Trophoblast cell (in vitro differentiated cells and primary cell): ENCODE measurements at regions not wholly inside any gene's neighbourhood (a gene's known extent, or its start where the extent isn't known, plus 50 kb on each side); places are given as distances from the start of the nearest gene placed in this dataset.

Experiments
- DNase-seq, 2 donors: peaks; one replicate each; pipeline ENCODE4 v3.0.0-alpha.2; 2016
- H2AFZ ChIP-seq: 2 replicates; pipeline ENCODE4 v1.6.1; 2013; ENCODE audit warnings: low read length, moderate library complexity, mild to moderate bottlenecking; ENCODE audit not compliant: insufficient read depth, poor library complexity
- H2AK5ac ChIP-seq: 2 replicates; pipeline ENCODE4 v1.6.1; 2013; ENCODE audit warnings: mild to moderate bottlenecking, low read length
- H2BK120ac ChIP-seq: 2 replicates; pipeline ENCODE4 v1.6.1; 2013; ENCODE audit warnings: low read length, mild to moderate bottlenecking, moderate library complexity; ENCODE audit not compliant: insufficient read depth, poor library complexity
- H2BK12ac ChIP-seq: 2 replicates; pipeline ENCODE4 v1.6.1; 2013; ENCODE audit warnings: mild to moderate bottlenecking, low read length, moderate library complexity
- H2BK5ac ChIP-seq: 2 replicates; pipeline ENCODE4 v1.6.1; 2013; ENCODE audit warnings: low read length, low read depth, moderate library complexity, mild to moderate bottlenecking; ENCODE audit not compliant: poor library complexity
- H3K14ac ChIP-seq: 2 replicates; pipeline ENCODE4 v1.6.1; 2013; ENCODE audit warnings: mild to moderate bottlenecking, low read length
- H3K18ac ChIP-seq: 2 replicates; pipeline ENCODE4 v1.6.1; 2013; ENCODE audit warnings: mild to moderate bottlenecking, low read length
- H3K23ac ChIP-seq: 2 replicates; pipeline ENCODE4 v1.6.1; 2013; ENCODE audit warnings: low read length
- H3K27ac ChIP-seq: 2 replicates; pipeline ENCODE4 v1.5.1; 2013; ENCODE audit warnings: low read depth, mild to moderate bottlenecking, inconsistent platforms, low read length, moderate library complexity
- H3K27me3 ChIP-seq: 2 replicates; pipeline ENCODE4 v1.6.1; 2013; ENCODE audit warnings: inconsistent platforms, mild to moderate bottlenecking, low read length, moderate library complexity; ENCODE audit not compliant: insufficient read depth
- H3K36me3 ChIP-seq, 2 experiments: 1 replicate in 1 of 2; 2 replicates in 1 of 2; pipeline ENCODE4 v1.6.1; 2013; ENCODE audit warnings: low read length in 2 of 2, mild to moderate bottlenecking in 2 of 2, moderate library complexity in 1 of 2; ENCODE audit not compliant: insufficient read depth in 2 of 2, control insufficient read depth in 1 of 2
- H3K4ac ChIP-seq: 2 replicates; pipeline ENCODE4 v1.6.1; 2013; ENCODE audit warnings: low read depth, mild to moderate bottlenecking, low read length, moderate library complexity
- H3K4me1 ChIP-seq, 2 experiments: 1 replicate in 1 of 2; 2 replicates in 1 of 2; pipeline ENCODE4 v1.6.1; 2013; ENCODE audit warnings: low read length in 2 of 2, mild to moderate bottlenecking in 2 of 2, moderate library complexity in 1 of 2; ENCODE audit not compliant: insufficient read depth in 2 of 2, control insufficient read depth in 1 of 2
- H3K4me2 ChIP-seq: 2 replicates; pipeline ENCODE4 v1.6.1; 2013; ENCODE audit warnings: inconsistent platforms, mild to moderate bottlenecking, low read length, moderate library complexity
- H3K4me3 ChIP-seq: 2 replicates; pipeline ENCODE4 v1.5.1; 2013; ENCODE audit warnings: mild to moderate bottlenecking, low read depth, low read length, inconsistent platforms
- H3K79me1 ChIP-seq: one replicate; pipeline ENCODE4 v1.6.1; 2013; ENCODE audit warnings: low read length
- H3K79me2 ChIP-seq: 2 replicates; pipeline ENCODE4 v1.6.1; 2013; ENCODE audit warnings: low read length, mild to moderate bottlenecking; ENCODE audit not compliant: control insufficient read depth, insufficient read depth, poor library complexity
- H3K9ac ChIP-seq: 2 replicates; pipeline ENCODE4 v1.6.1; 2013; ENCODE audit warnings: mild to moderate bottlenecking, low read length
- H3K9me3 ChIP-seq: 2 replicates; pipeline ENCODE4 v1.6.1; 2013; ENCODE audit warnings: low read depth, mild to moderate bottlenecking, control low read depth, inconsistent platforms, low read length; ENCODE audit not compliant: insufficient read depth
- H4K12ac ChIP-seq: 2 replicates; pipeline ENCODE4 v1.6.1; 2013; ENCODE audit warnings: low read depth, mild to moderate bottlenecking, low read length, moderate library complexity
- H4K8ac ChIP-seq: 2 replicates; pipeline ENCODE4 v1.6.1; 2013; ENCODE audit warnings: low read depth, mild to moderate bottlenecking, low read length, moderate library complexity
- H4K91ac ChIP-seq: one replicate; pipeline ENCODE4 v1.6.1; 2013; ENCODE audit warnings: low read depth, mild to moderate bottlenecking, low read length, moderate library complexity
- WGBS: extraction: QIAGEN DNeasy Blood & Tissue Kit; methylation state at CpG from one replicate; pipeline ENCODE4 v1.1.7; 2013; ENCODE audit warnings: missing lambda C conversion rate; ENCODE audit not compliant: insufficient read length, insufficient coverage; ENCODE audit errors: extremely low coverage; 5-methylcytosine and 5-hydroxymethylcytosine counted together

- WGBS: no CpG with 5 or more reads among the region's 1 CpG
- H2BK12ac ChIP-seq: no peak overlapping the region
- no peak overlapping the region for H3K14ac ChIP-seq
- no peak overlapping the region for H2AK5ac ChIP-seq
- H3K27ac ChIP-seq: no peak overlapping the region
- no peak overlapping the region for H4K12ac ChIP-seq
- H2BK120ac ChIP-seq: no peak overlapping the region
- no peak overlapping the region for H2BK5ac ChIP-seq
- no peak overlapping the region for H3K4me3 ChIP-seq
- H2AFZ ChIP-seq: no peak overlapping the region
- peaks cover 0 to 2% of the 10 kb centered on the region in 2 experiments for H3K4me1 ChIP-seq
- H3K36me3 ChIP-seq: no peaks in the 10 kb centered on the region
- H3K79me2 ChIP-seq: no peaks in the 10 kb centered on the region
- no peak overlapping the region for H3K9ac ChIP-seq
- no peaks in the 10 kb centered on the region for H3K27me3 ChIP-seq
- H3K79me1 ChIP-seq: no peaks in the 10 kb centered on the region
- H4K91ac ChIP-seq: no peak overlapping the region
- no peak overlapping the region for H4K8ac ChIP-seq
- H3K18ac ChIP-seq: no peak overlapping the region
- H3K4ac ChIP-seq: no peak overlapping the region
- no peak for DNase-seq
- no peaks in the 10 kb centered on the region for H3K9me3 ChIP-seq
- no peak overlapping the region for H3K23ac ChIP-seq
- H3K4me2 ChIP-seq: no peak overlapping the region
Measured at GRCh38 chr12:89928467-89928866, 219.8 kb upstream of the ATP2B1 start.

DNA sequence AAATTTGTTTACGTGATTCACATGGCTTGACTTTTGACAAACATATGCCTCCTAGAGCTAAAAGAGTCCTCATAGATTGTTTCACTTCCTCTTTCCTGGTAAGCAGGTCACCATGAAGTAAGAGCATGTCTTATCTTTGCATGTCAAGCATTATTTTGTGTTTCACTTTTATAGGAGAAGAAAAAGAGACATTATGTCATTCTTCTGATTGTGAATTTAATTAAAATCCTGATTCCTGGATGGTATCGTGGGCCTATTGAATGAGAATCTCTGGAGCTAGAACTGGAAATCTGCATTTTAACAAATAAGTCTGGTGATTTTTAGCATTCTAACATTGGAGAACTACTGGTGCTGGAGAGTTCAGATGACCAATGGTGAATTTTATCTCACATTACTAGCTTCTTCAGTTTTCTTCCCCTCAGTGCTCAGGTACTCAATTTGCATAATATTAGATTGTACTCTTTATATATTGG lies 218.6 kb upstream of the ATP2B1 start:
- Histone ChIP-seq H2BK5ac (no peak overlapping the region), H4K91ac (no peak overlapping the region), H3K9me3 (no peaks in the 10 kb centered on the region), H4K12ac (no peak overlapping the region), H3K4ac (no peak overlapping the region), H3K36me3 (no peaks in the 10 kb centered on the region), H3K23ac (no peak overlapping the region), H3K4me3 (no peak overlapping the region), H4K8ac (no peak overlapping the region), H3K14ac (no peak overlapping the region), H3K27me3 (no peaks in the 10 kb centered on the region), H2BK12ac (no peak overlapping the region), H3K18ac (no peak overlapping the region), H3K79me2 (no peaks in the 10 kb centered on the region), H2AK5ac (no peak overlapping the region), H3K4me2 (no peak overlapping the region), H3K9ac (no peak overlapping the region), H3K27ac (no peak overlapping the region), H2AFZ (no peak overlapping the region), H2BK120ac (no peak overlapping the region), H3K79me1 (no peaks in the 10 kb centered on the region), H3K4me1 (no peaks in the 10 kb centered on the region)
- no CpG with 5 or more reads among the region's 2 CpGs for WGBS
- peak in 1 of 2 donors; percentile 21 for DNase-seq

GRCh38 chr12:89924191-89924590 lies 215.6 kb upstream of the ATP2B1 start:
- peaks cover 2% of the 10 kb centered on the region for H3K79me1 ChIP-seq
- no CpG with 5 or more reads among the region's 2 CpGs for WGBS
- no peak overlapping the region for H2AK5ac ChIP-seq

DNA sequence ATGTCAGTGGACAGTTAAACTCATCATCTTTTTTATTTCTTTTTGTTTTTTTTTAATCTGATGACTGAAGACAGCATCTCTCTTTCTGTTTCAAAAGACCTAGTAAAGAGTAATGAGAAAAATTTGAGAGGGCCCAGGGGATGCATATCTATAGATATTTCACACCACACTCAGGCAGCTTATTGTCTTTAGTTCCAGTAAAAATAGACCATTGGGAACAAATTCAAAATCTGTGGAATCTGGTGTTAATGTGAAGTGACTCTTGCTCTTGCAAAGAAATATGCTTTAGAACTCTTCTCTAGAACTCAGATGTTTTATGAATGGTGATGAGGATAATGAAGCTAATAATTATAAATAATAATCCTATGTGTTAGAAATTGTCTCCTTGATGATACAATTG lies 214.5 kb upstream of the ATP2B1 start:
- no peaks in the 10 kb centered on the region for H3K36me3 ChIP-seq
- H2AK5ac ChIP-seq: no peak overlapping the region
- H2AFZ ChIP-seq: no peak overlapping the region
- H4K12ac ChIP-seq: no peak overlapping the region
- H3K9ac ChIP-seq: no peak overlapping the region
- H2BK12ac ChIP-seq: no peak overlapping the region
- H3K4me1 ChIP-seq: peaks cover 7 to 8% of the 10 kb centered on the region in 2 experiments
- no peak overlapping the region for H4K91ac ChIP-seq
- no peaks in the 10 kb centered on the region for H3K79me2 ChIP-seq
- H3K79me1 ChIP-seq: peaks cover 2% of the 10 kb centered on the region
- no peak overlapping the region for H3K4ac ChIP-seq
- H2BK5ac ChIP-seq: no peak overlapping the region
- H3K9me3 ChIP-seq: no peaks in the 10 kb centered on the region
- H3K18ac ChIP-seq: no peak overlapping the region
- no peak overlapping the region for H2BK120ac ChIP-seq
- no peak overlapping the region for H3K23ac ChIP-seq
- H4K8ac ChIP-seq: no peak overlapping the region
- no peaks in the 10 kb centered on the region for H3K27me3 ChIP-seq
- no peak overlapping the region for H3K4me2 ChIP-seq
- H3K14ac ChIP-seq: no peak overlapping the region
- DNase-seq: no peak
- H3K27ac ChIP-seq: no peak overlapping the region
- no peak overlapping the region for H3K4me3 ChIP-seq

More at GRCh38 chr12:89924191-89924590, 215.6 kb upstream of the ATP2B1 start:
- H3K9ac ChIP-seq: no peak overlapping the region
- no peak overlapping the region for H4K12ac ChIP-seq
- no peak overlapping the region for H2BK12ac ChIP-seq
- no peaks in the 10 kb centered on the region for H3K9me3 ChIP-seq
- H2AFZ ChIP-seq: no peak overlapping the region
- no peak overlapping the region for H2BK120ac ChIP-seq
- peak in 1 of 2 donors; percentile 5 for DNase-seq
- H3K4me1 ChIP-seq: peaks cover 7 to 8% of the 10 kb centered on the region in 2 experiments
- H3K4me3 ChIP-seq: no peak overlapping the region
- no peak overlapping the region for H3K18ac ChIP-seq
- no peak overlapping the region for H2BK5ac ChIP-seq
- no peaks in the 10 kb centered on the region for H3K36me3 ChIP-seq
- H4K91ac ChIP-seq: no peak overlapping the region
- H3K23ac ChIP-seq: no peak overlapping the region
- H3K27ac ChIP-seq: no peak overlapping the region
- no peak overlapping the region for H3K4me2 ChIP-seq
- no peak overlapping the region for H4K8ac ChIP-seq
- H3K79me2 ChIP-seq: no peaks in the 10 kb centered on the region
- no peaks in the 10 kb centered on the region for H3K27me3 ChIP-seq
- no peak overlapping the region for H3K4ac ChIP-seq
- no peak overlapping the region for H3K14ac ChIP-seq
